Activated CD8-positive, alpha-beta memory T cell treated with anti-CD3 and anti-CD28 coated beads for 24 hours (primary cell): ENCODE measurements at regions not wholly inside any gene's neighbourhood (a gene's known extent, or its start where the extent isn't known, plus 50 kb on each side); places are given as distances from the start of the nearest gene placed in this dataset.

Experiments
- DNase-seq: peaks from one replicate; pipeline ENCODE4 v3.0.0-alpha.2; 2020

DNA sequence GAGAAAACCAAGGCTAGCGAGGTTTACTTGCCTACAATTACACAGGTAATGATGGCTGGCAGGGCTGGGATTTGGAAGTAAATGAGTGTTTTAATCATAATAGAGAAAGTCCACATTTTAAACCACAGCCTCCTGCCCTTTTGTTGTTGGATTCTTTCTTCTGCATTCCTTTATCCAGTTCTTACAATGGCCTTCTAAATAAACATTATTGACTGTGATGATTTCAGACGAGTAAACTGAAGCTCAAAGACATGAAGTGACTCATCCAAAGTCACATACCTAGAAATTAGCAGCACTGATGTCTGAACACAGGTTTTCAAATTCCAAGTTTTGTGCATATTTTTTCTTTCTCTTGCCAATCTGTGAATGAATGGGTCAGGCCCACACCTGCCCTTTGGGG lies 51.2 kb upstream of the C1QTNF7 start:
- DNase-seq, result no peak
